Stomach (tissue), 8 donors: ENCODE measurements at regions not wholly inside any gene's neighbourhood (a gene's known extent, or its start where the extent isn't known, plus 50 kb on each side); places are given as distances from the start of the nearest gene placed in this dataset.

Experiments used
- DNase-seq, 2 donors: peaks; one replicate each; pipeline versions ENCODE4 v3.0.0 to v3.0.0-alpha.2; 2013 to 2019
- H3K27ac ChIP-seq, 5 donors: fragments of 200-600 bp in 4 of 5; sonication (generic) in 4 of 5; one replicate each; pipeline ENCODE4 v1.5.1; 2013 to 2019; ENCODE audit warnings: mild to moderate bottlenecking in 1 of 5, moderate library complexity in 1 of 5
- H3K27me3 ChIP-seq, 3 donors: fragments of 200-600 bp; sonication (generic); one replicate each; pipeline ENCODE4 v1.5.1; 2017 to 2019; ENCODE audit warnings: mixed run types in 1 of 3
- H3K36me3 ChIP-seq, 4 donors: fragments of 200-600 bp; sonication (generic); 1 replicate in 3 of 4; 2 replicates in 1 of 4; pipeline ENCODE4 v1.5.1; 2016 to 2019
- H3K4me1 ChIP-seq, 4 donors: fragments of 200-600 bp; sonication (generic); one replicate each; pipeline ENCODE4 v1.5.1; 2016 to 2019
- H3K4me3 ChIP-seq, 4 donors: fragments of 200-600 bp; sonication (generic) in 3 of 4; one replicate each; pipeline ENCODE4 v1.5.1; 2016 to 2019; ENCODE audit warnings: mild to moderate bottlenecking in 1 of 4
- H3K9me3 ChIP-seq, 4 donors: fragments of 200-600 bp; sonication (generic); one replicate each; pipeline ENCODE4 v1.5.1; 2016 to 2019
- CTCF ChIP-seq, 7 experiments: fragments of 450-650 bp in 4 of 7; fragments of 200-600 bp in 3 of 7; sonication (generic) in 3 of 7; IDR thresholded peaks; one replicate each; pipeline ENCODE4 v1.5.1; 2016 to 2019; ENCODE audit warnings: antibody characterized with exemption in 7 of 7, control low read depth in 2 of 7, mild to moderate bottlenecking in 1 of 7
- EP300 ChIP-seq: sonication (generic); formaldehyde crosslinking; IDR thresholded peaks from one replicate; pipeline ENCODE4 v1.6.1; 2017; ENCODE audit warnings: antibody characterized with exemption
- POLR2A ChIP-seq, 4 donors: fragments of 450-650 bp; IDR thresholded peaks; one replicate each; pipeline ENCODE4 v1.6.1; 2016; ENCODE audit warnings: antibody characterized with exemption in 4 of 4, control low read depth in 2 of 4, mild to moderate bottlenecking in 1 of 4, moderate library complexity in 1 of 4
- POLR2AphosphoS5 ChIP-seq, 3 donors: sonication (generic); formaldehyde crosslinking; IDR thresholded peaks; one replicate each; pipeline ENCODE4 v1.6.1; 2016; ENCODE audit warnings: antibody characterized with exemption in 3 of 3
- WGBS, 5 donors: extraction: QIAGEN DNeasy Blood & Tissue Kit in 3 of 5; methylation state at CpG; one replicate each; pipeline versions ENCODE4 v1.1.5 to v1.1.7; 2013 to 2018; 5-methylcytosine and 5-hydroxymethylcytosine counted together
- intact Hi-C: fragments of 100-400 bp; cut with DNase I; formaldehyde crosslinking; loops from one replicate; pipeline ENCODE4 v1.15.1; 2023; ENCODE audit warnings: low total_unique reads
- donor health status: healthy with polysubstance abuse.
- donor health status: Bipolar disorder and iron deficiency.
- donor health status: healthy.

- intact Hi-C loops: no loop called here
- H3K4me1 ChIP-seq: no peaks in the 10 kb centered on the region
- DNase-seq: no peak
- H3K27me3 ChIP-seq: peaks cover 0 to 37% (median 7%) of the 10 kb centered on the region in 3 donors
- TF ChIP-seq POLR2A (IDR thresholded peaks at IDR 0.05): no peak
- TF ChIP-seq POLR2AphosphoS5 (IDR thresholded peaks at IDR 0.05): no peak
- TF ChIP-seq EP300: no peak
- no peak for TF ChIP-seq CTCF (IDR thresholded peaks at IDR 0.05)
- no peak overlapping the region for H3K4me3 ChIP-seq
- H3K27ac ChIP-seq: no peak overlapping the region
- no peaks in the 10 kb centered on the region for H3K9me3 ChIP-seq
- 75 to 84% (median 81%) methylated on average over 9 to 13 of the region's 13 CpGs for WGBS, 5 donors
- no peaks in the 10 kb centered on the region for H3K36me3 ChIP-seq
Observed at GRCh38 chr11:134845474-134846327, 433.7 kb upstream of the B3GAT1 start.

GRCh38 chr11:134844838-134845237 is 432.8 kb upstream of the B3GAT1 start:
- Histone ChIP-seq H3K36me3 (no peaks in the 10 kb centered on the region), H3K27ac (no peak overlapping the region), H3K4me1 (no peaks in the 10 kb centered on the region), H3K27me3 (peaks cover 0 to 44% (median 8%) of the 10 kb centered on the region in 3 donors), H3K9me3 (no peaks in the 10 kb centered on the region), H3K4me3 (no peak overlapping the region)
- WGBS, 5 donors: 45 to 81% (median 53%) methylated on average over 2 to 8 of the region's 8 CpGs
- intact Hi-C loops: no loop called here
- no peak for TF ChIP-seq EP300
- no peak for TF ChIP-seq CTCF (IDR thresholded peaks at IDR 0.05)
- TF ChIP-seq POLR2A (IDR thresholded peaks at IDR 0.05): no peak
- TF ChIP-seq POLR2AphosphoS5 (IDR thresholded peaks at IDR 0.05): no peak
- DNase-seq: no peak

- WGBS, 5 donors: 75 to 89% (median 82%) methylated on average over 9 of the region's 9 CpGs
- peaks cover 0 to 44% (median 8%) of the 10 kb centered on the region in 3 donors for H3K27me3 ChIP-seq
- H3K4me1 ChIP-seq: no peaks in the 10 kb centered on the region
- no peak overlapping the region for H3K4me3 ChIP-seq
- TF ChIP-seq CTCF (IDR thresholded peaks at IDR 0.05) (no peak), POLR2AphosphoS5 (IDR thresholded peaks at IDR 0.05) (no peak)
- no peaks in the 10 kb centered on the region for H3K36me3 ChIP-seq
- H3K9me3 ChIP-seq: no peaks in the 10 kb centered on the region
- DNase-seq: no peak
- H3K27ac ChIP-seq: no peak overlapping the region
- intact Hi-C loops: no loop called here
Observed at GRCh38 chr11:134843735-134844134, 431.7 kb upstream of the B3GAT1 start.

- peaks cover 0 to 44% (median 8%) of the 10 kb centered on the region in 3 donors for H3K27me3 ChIP-seq
- H3K4me3 ChIP-seq: no peak overlapping the region
- H3K36me3 ChIP-seq: no peaks in the 10 kb centered on the region
- intact Hi-C loops: no loop called here
- no peaks in the 10 kb centered on the region for H3K9me3 ChIP-seq
- WGBS, 5 donors: 71 to 91% (median 86%) methylated on average over 8 of the region's 8 CpGs
- no peak for DNase-seq
- H3K4me1 ChIP-seq: no peaks in the 10 kb centered on the region
- no peak for TF ChIP-seq CTCF (IDR thresholded peaks at IDR 0.05)
- no peak for TF ChIP-seq EP300
- TF ChIP-seq POLR2A (IDR thresholded peaks at IDR 0.05): no peak
- no peak for TF ChIP-seq POLR2AphosphoS5 (IDR thresholded peaks at IDR 0.05)
- H3K27ac ChIP-seq: no peak overlapping the region
Observed at GRCh38 chr11:134843020-134843419, 431.0 kb upstream of the B3GAT1 start.
